GM06990 (cell line): ENCODE measurements at regions not wholly inside any gene's neighbourhood (a gene's known extent, or its start where the extent isn't known, plus 50 kb on each side); places are given as distances from the start of the nearest gene placed in this dataset.
"Not testable (repeated sequence)": the region's sequence is repeated elsewhere in the genome, so short reads cannot be mapped to it uniquely, and the experiment has no call there.

ENCODE experiments used
- DNase-seq: peaks from one replicate; pipeline ENCODE4 v3.0.0-alpha.2; 2011; ENCODE audit not compliant: insufficient read length; ENCODE audit errors: extremely low read depth
- H3K27me3 ChIP-seq: replicated peaks from 2 replicates; pipeline ENCODE4 v1.6.0; 2011; ENCODE audit warnings: low read length; ENCODE audit not compliant: control insufficient read depth, insufficient read depth
- H3K36me3 ChIP-seq: 2 replicates; pipeline ENCODE4 v1.5.1; 2011; ENCODE audit warnings: low read length; ENCODE audit not compliant: control insufficient read depth, insufficient read depth
- H3K4me3 ChIP-seq: replicated peaks from 2 replicates; pipeline ENCODE4 v1.5.1; 2011; ENCODE audit warnings: low read depth, mild to moderate bottlenecking, control low read depth, low read length
- CTCF ChIP-seq: IDR thresholded peaks from 2 replicates; pipeline ENCODE4 v1.5.1; 2011; ENCODE audit warnings: low read length, control low read depth, mild to moderate bottlenecking, inconsistent platforms; ENCODE audit not compliant: insufficient read depth, poor library complexity, severe bottlenecking

- not testable (repeated sequence) for H3K36me3 ChIP-seq, DNase-seq, H3K27me3 ChIP-seq, H3K4me3 ChIP-seq
These were observed 228.8 kb downstream of the ZNF92 start for GRCh38 chr7:65602495-65602894.

- Histone ChIP-seq H3K36me3 (no peaks in the 10 kb centered on the region), H3K4me3 (no peak overlapping the region), H3K27me3 (no peaks in the 10 kb centered on the region)
- DNase-seq, result no peak
- TF ChIP-seq CTCF, result no peak
These were observed 235.5 kb downstream of the ZNF92 start for GRCh38 chr7:65609131-65609530.

GRCh38 chr7:65613644-65614289 is 240.1 kb downstream of the ZNF92 start:
- DNase-seq, H3K4me3 ChIP-seq, H3K36me3 ChIP-seq, H3K27me3 ChIP-seq: not testable (repeated sequence)

- H3K36me3 ChIP-seq, H3K4me3 ChIP-seq, H3K27me3 ChIP-seq, DNase-seq: not testable (repeated sequence)
These were observed 242.5 kb downstream of the ZNF92 start for GRCh38 chr7:65616111-65616510.

- not testable (repeated sequence) for H3K4me3 ChIP-seq, DNase-seq, H3K27me3 ChIP-seq, H3K36me3 ChIP-seq
These were observed 246.6 kb downstream of the ZNF92 start for GRCh38 chr7:65620216-65620615.

- not testable (repeated sequence) for H3K36me3 ChIP-seq, DNase-seq, H3K27me3 ChIP-seq
These were observed 248.0 kb downstream of the ZNF92 start for GRCh38 chr7:65621580-65622201.

GRCh38 chr7:65631236-65631635 is 241.6 kb upstream of the VKORC1L1 start:
- not testable (repeated sequence) for H3K27me3 ChIP-seq, H3K4me3 ChIP-seq, DNase-seq, H3K36me3 ChIP-seq

More at GRCh38 chr7:65621580-65622201, 248.0 kb downstream of the ZNF92 start:
- TF ChIP-seq CTCF, result peak; percentile 55
- not testable (repeated sequence) for H3K4me3 ChIP-seq

- not testable (repeated sequence) for H3K4me3 ChIP-seq, H3K27me3 ChIP-seq, H3K36me3 ChIP-seq, DNase-seq
These were observed 239.1 kb upstream of the VKORC1L1 start for GRCh38 chr7:65633587-65634404.

- not testable (repeated sequence) for H3K4me3 ChIP-seq, DNase-seq, H3K36me3 ChIP-seq, H3K27me3 ChIP-seq
These were observed 234.0 kb upstream of the VKORC1L1 start for GRCh38 chr7:65638918-65639317.

- DNase-seq, H3K36me3 ChIP-seq: not testable (repeated sequence)
These were observed 233.2 kb upstream of the VKORC1L1 start for GRCh38 chr7:65639717-65640116.

GRCh38 chr7:65643498-65643897 is 229.4 kb upstream of the VKORC1L1 start:
- H3K27me3 ChIP-seq, H3K4me3 ChIP-seq, H3K36me3 ChIP-seq: not testable (repeated sequence)

More at GRCh38 chr7:65639717-65640116, 233.2 kb upstream of the VKORC1L1 start:
- H3K4me3 ChIP-seq, H3K27me3 ChIP-seq: not testable (repeated sequence)

More at GRCh38 chr7:65643498-65643897, 229.4 kb upstream of the VKORC1L1 start:
- not testable (repeated sequence) for DNase-seq
